HG03457 (cell line): ENCODE measurements at regions not wholly inside any gene's neighbourhood (a gene's known extent, or its start where the extent isn't known, plus 50 kb on each side); places are given as distances from the start of the nearest gene placed in this dataset.

Source experiments
- ATAC-seq: cut with Tn5 transposase; IDR thresholded peaks from one replicate; pipeline ENCODE4 v1.9.1; 2021; ENCODE audit warnings: moderate number of reproducible peaks; ENCODE audit not compliant: unreplicated experiment

- no peak for ATAC-seq
These were observed 99.2 kb upstream of the RTL1 start for GRCh38 chr14:101002738-101003137.

GRCh38 chr14:101004176-101004575, 100.7 kb upstream of the RTL1 start:
- no peak for ATAC-seq

- no peak for ATAC-seq
These were observed 101.4 kb upstream of the RTL1 start for GRCh38 chr14:101004954-101005353.

GRCh38 chr14:101005447-101005846, 101.9 kb upstream of the RTL1 start:
- no peak for ATAC-seq

GRCh38 chr14:101006008-101006407, 102.5 kb upstream of the RTL1 start:
- ATAC-seq = no peak

- no peak for ATAC-seq
These were observed 103.6 kb upstream of the RTL1 start for GRCh38 chr14:101007004-101007614.

- no peak for ATAC-seq
These were observed 104.2 kb upstream of the RTL1 start for GRCh38 chr14:101007765-101008164.

- ATAC-seq = no peak
These were observed 104.7 kb upstream of the RTL1 start for GRCh38 chr14:101008196-101008595.

GRCh38 chr14:101008631-101009336, 105.3 kb upstream of the RTL1 start:
- no peak for ATAC-seq

- ATAC-seq = no peak
These were observed 106.0 kb upstream of the RTL1 start for GRCh38 chr14:101009531-101009930.

- ATAC-seq = no peak
These were observed 106.8 kb upstream of the RTL1 start for GRCh38 chr14:101010293-101010692.

- ATAC-seq = no peak
These were observed 107.3 kb upstream of the RTL1 start for GRCh38 chr14:101010835-101011234.

- ATAC-seq = no peak
These were observed 113.7 kb upstream of the RTL1 start for GRCh38 chr14:101017209-101017608.

GRCh38 chr14:101017806-101018560, 114.5 kb upstream of the RTL1 start:
- ATAC-seq = no peak

- no peak for ATAC-seq
These were observed 115.2 kb upstream of the RTL1 start for GRCh38 chr14:101018561-101019290.

GRCh38 chr14:101019541-101019940, 116.0 kb upstream of the RTL1 start:
- ATAC-seq = no peak

- no peak for ATAC-seq
These were observed 116.6 kb upstream of the RTL1 start for GRCh38 chr14:101019990-101020710.

- no peak for ATAC-seq
These were observed 117.4 kb upstream of the RTL1 start for GRCh38 chr14:101020834-101021370.

GRCh38 chr14:101022121-101022520, 118.6 kb upstream of the RTL1 start:
- no peak for ATAC-seq

- ATAC-seq = no peak
These were observed 119.5 kb upstream of the RTL1 start for GRCh38 chr14:101022916-101023435.
